Effector memory CD4-positive, alpha-beta T cell (primary cell): ENCODE measurements at regions not wholly inside any gene's neighbourhood (a gene's known extent, or its start where the extent isn't known, plus 50 kb on each side); places are given as distances from the start of the nearest gene placed in this dataset.

Source experiments
- DNase-seq, 3 donors: peaks; one replicate each; pipeline ENCODE4 v3.0.0-alpha.2; 2020
- H3K27ac ChIP-seq: 2 replicates; pipeline ENCODE4 v1.7.0; 2013; ENCODE audit warnings: mild to moderate bottlenecking, low read length, moderate library complexity; ENCODE audit not compliant: insufficient read depth, poor library complexity, severe bottlenecking
- H3K27me3 ChIP-seq: replicated peaks from 2 replicates; pipeline ENCODE4 v1.7.0; 2013; ENCODE audit warnings: mild to moderate bottlenecking, low read length; ENCODE audit not compliant: insufficient read depth, control insufficient read depth, poor library complexity, severe bottlenecking
- H3K36me3 ChIP-seq: 2 replicates; pipeline ENCODE4 v1.7.0; 2013; ENCODE audit warnings: mild to moderate bottlenecking, low read length, moderate library complexity; ENCODE audit not compliant: control insufficient read depth, insufficient read depth
- H3K4me1 ChIP-seq: 2 replicates; pipeline ENCODE4 v1.7.0; 2013; ENCODE audit warnings: low read length, mild to moderate bottlenecking; ENCODE audit not compliant: control insufficient read depth, insufficient read depth, poor library complexity, severe bottlenecking
- H3K4me3 ChIP-seq: 2 replicates; pipeline ENCODE4 v1.7.0; 2013; ENCODE audit warnings: low read length, low read depth, mild to moderate bottlenecking; ENCODE audit not compliant: insufficient read depth, poor library complexity, severe bottlenecking
- H3K9me3 ChIP-seq: 2 replicates; pipeline ENCODE4 v1.7.0; 2013; ENCODE audit warnings: mild to moderate bottlenecking, low read length, moderate library complexity; ENCODE audit not compliant: control insufficient read depth

GRCh38 chrX:20606831-20607230, 340.1 kb upstream of the RPS6KA3 start:
- DNase-seq: no peak
- H3K4me1 ChIP-seq: no peaks in the 10 kb centered on the region
- no peak overlapping the region for H3K4me3 ChIP-seq
- H3K36me3 ChIP-seq: no peaks in the 10 kb centered on the region
- H3K27ac ChIP-seq: no peak overlapping the region
- H3K27me3 ChIP-seq: no peaks in the 10 kb centered on the region
- no peaks in the 10 kb centered on the region for H3K9me3 ChIP-seq

GRCh38 chrX:20596856-20597255, 330.1 kb upstream of the RPS6KA3 start:
- Histone ChIP-seq H3K9me3 (no peaks in the 10 kb centered on the region), H3K4me3 (no peak overlapping the region), H3K27me3 (no peaks in the 10 kb centered on the region), H3K27ac (no peak overlapping the region), H3K36me3 (no peaks in the 10 kb centered on the region), H3K4me1 (no peaks in the 10 kb centered on the region)
- no peak for DNase-seq

GRCh38 chrX:20595928-20596575, 329.3 kb upstream of the RPS6KA3 start:
- no peaks in the 10 kb centered on the region for H3K27me3 ChIP-seq
- H3K4me1 ChIP-seq: no peaks in the 10 kb centered on the region
- H3K27ac ChIP-seq: no peak overlapping the region
- DNase-seq: no peak
- H3K9me3 ChIP-seq: no peaks in the 10 kb centered on the region
- H3K4me3 ChIP-seq: no peak overlapping the region
- no peaks in the 10 kb centered on the region for H3K36me3 ChIP-seq

DNA sequence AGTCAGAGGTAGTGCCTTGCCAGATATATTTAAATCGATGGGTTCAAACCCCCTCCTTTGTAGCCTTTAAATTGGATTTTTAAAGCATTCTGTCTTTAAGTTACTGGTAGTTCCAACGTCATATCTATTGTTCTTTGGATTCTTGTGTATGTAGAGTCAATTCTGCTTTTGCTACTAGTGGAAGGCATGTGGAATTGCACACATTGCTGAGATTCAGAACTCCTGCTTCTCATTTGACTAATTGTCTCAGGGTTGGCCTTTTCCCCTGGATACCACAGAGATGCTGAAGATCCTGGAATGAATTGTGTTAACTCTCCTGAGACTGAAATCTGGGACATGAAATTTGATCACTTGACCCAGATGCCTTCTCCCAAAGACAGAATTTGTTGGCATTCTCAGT, 328.3 kb upstream of the RPS6KA3 start:
- no peak for DNase-seq
- H3K27ac ChIP-seq: no peak overlapping the region
- no peaks in the 10 kb centered on the region for H3K4me1 ChIP-seq
- no peak overlapping the region for H3K4me3 ChIP-seq
- H3K27me3 ChIP-seq: no peaks in the 10 kb centered on the region
- H3K36me3 ChIP-seq: no peaks in the 10 kb centered on the region
- H3K9me3 ChIP-seq: no peaks in the 10 kb centered on the region

DNA sequence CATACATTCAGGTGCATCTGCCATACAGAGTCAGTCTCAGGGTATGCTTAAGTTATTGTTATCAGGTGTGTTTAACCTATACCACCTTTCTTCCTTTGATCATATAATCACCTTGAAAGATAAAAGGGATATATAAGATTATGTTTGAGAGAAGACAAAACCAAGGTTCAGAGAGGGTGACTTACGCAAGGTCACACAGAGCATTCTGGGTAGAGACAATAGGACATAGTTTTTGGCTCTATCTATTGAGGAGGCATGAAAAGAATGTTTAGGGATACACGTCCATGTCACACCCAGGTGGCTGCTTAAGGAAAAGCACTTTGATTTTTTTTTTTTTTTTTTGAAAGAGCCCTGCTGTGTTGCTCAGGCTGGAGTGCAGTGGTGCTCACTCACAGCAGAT, 327.1 kb upstream of the RPS6KA3 start:
- H3K9me3 ChIP-seq: no peaks in the 10 kb centered on the region

DNA sequence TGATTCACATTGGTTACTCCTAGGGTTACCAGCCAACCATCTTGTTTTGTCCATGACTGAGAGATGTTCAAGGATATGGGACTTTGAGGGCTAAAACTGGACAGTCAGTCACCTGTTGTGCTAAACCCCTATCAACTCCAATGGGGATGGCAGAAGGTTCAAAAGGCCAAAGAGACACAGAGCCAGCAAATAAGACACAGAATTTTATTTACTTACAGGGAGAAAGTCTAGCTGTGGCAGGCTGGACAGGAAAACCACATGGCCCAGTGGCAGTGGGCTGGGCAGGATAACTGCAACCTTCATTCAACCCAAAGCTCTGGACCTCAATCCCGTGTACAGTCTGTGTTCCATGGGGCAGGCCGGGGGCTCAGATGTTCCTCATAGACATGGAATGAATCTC, 326.7 kb upstream of the RPS6KA3 start:
- H3K4me1 ChIP-seq: no peaks in the 10 kb centered on the region
- H3K27ac ChIP-seq: no peak overlapping the region
- no peaks in the 10 kb centered on the region for H3K9me3 ChIP-seq
- DNase-seq: no peak
- H3K36me3 ChIP-seq: no peaks in the 10 kb centered on the region
- no peaks in the 10 kb centered on the region for H3K27me3 ChIP-seq
- no peak overlapping the region for H3K4me3 ChIP-seq

More for the DNA sequence above, 327.1 kb upstream of the RPS6KA3 start:
- Histone ChIP-seq H3K4me3 (no peak overlapping the region), H3K27ac (no peak overlapping the region), H3K4me1 (no peaks in the 10 kb centered on the region), H3K36me3 (no peaks in the 10 kb centered on the region), H3K27me3 (no peaks in the 10 kb centered on the region)
- no peak for DNase-seq

GRCh38 chrX:20591246-20591645, 324.5 kb upstream of the RPS6KA3 start:
- H3K9me3 ChIP-seq: no peaks in the 10 kb centered on the region
- no peaks in the 10 kb centered on the region for H3K36me3 ChIP-seq
- H3K27ac ChIP-seq: no peak overlapping the region
- no peaks in the 10 kb centered on the region for H3K4me1 ChIP-seq
- H3K27me3 ChIP-seq: no peaks in the 10 kb centered on the region
- H3K4me3 ChIP-seq: no peak overlapping the region
- no peak for DNase-seq

GRCh38 chrX:20585782-20586181, 319.1 kb upstream of the RPS6KA3 start:
- Histone ChIP-seq H3K27ac (no peak overlapping the region), H3K4me3 (no peak overlapping the region), H3K36me3 (no peaks in the 10 kb centered on the region), H3K27me3 (no peaks in the 10 kb centered on the region), H3K4me1 (no peaks in the 10 kb centered on the region), H3K9me3 (no peaks in the 10 kb centered on the region)
- DNase-seq: no peak

GRCh38 chrX:20571611-20572010, 304.9 kb upstream of the RPS6KA3 start:
- Histone ChIP-seq H3K36me3 (no peaks in the 10 kb centered on the region), H3K4me3 (no peak overlapping the region), H3K9me3 (no peaks in the 10 kb centered on the region), H3K27ac (no peak overlapping the region), H3K27me3 (no peaks in the 10 kb centered on the region), H3K4me1 (no peaks in the 10 kb centered on the region)
- DNase-seq: no peak

DNA sequence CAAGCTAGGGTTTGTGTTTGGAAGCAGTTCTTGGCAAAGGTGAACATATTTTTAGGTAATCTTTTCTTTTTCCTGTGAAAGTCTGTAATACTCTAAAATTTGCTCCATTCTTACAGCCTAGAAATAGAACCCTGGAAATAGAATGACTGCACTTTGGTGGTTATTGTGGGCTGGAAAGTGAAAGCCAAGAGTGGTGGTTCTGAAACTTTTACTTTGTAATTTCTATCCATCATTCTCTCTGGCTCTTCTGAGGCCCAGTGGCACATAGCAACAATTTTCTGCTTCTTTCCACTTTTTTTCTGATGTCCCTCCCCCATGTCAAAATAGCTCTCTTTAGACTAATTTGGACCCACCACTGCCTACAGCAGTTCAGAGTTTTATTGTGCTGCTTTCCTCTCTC, 300.4 kb upstream of the RPS6KA3 start:
- DNase-seq: no peak
- Histone ChIP-seq H3K4me1 (no peaks in the 10 kb centered on the region), H3K36me3 (no peaks in the 10 kb centered on the region), H3K9me3 (no peaks in the 10 kb centered on the region), H3K4me3 (no peak overlapping the region), H3K27me3 (no peaks in the 10 kb centered on the region), H3K27ac (no peak overlapping the region)
